Naive thymus-derived CD4-positive, alpha-beta T cell (primary cell): ENCODE measurements at regions not wholly inside any gene's neighbourhood (a gene's known extent, or its start where the extent isn't known, plus 50 kb on each side); places are given as distances from the start of the nearest gene placed in this dataset.

Experiments used
- ATAC-seq: fragments of 150-1000 bp; cut with Tn5 transposase; 2 replicates; pipeline ENCODE4 v1.10.0; 2021; ENCODE audit warnings: mild to moderate bottlenecking, moderate library complexity
- CTCF ChIA-PET: fragments of 350-600 bp; sonication (Branson Sonifier 250); formaldehyde crosslinking; loops from one replicate; lab custom pipeline; 2021; ENCODE audit warnings: antibody characterized with exemption; lab: Charles Lee
- POLR2A ChIA-PET: fragments of 350-600 bp; sonication (Branson Sonifier 250); formaldehyde crosslinking; loops from one replicate; lab custom pipeline; 2021; ENCODE audit warnings: antibody characterized with exemption, inconsistent platforms; lab: Charles Lee
- DNase-seq, 9 donors: peaks; one replicate each; pipeline versions ENCODE4 v3.0.0 to v3.0.0-alpha.2; 2020 to 2022; ENCODE audit warnings: mixed read lengths in 1 of 9
- H3K27ac ChIP-seq: one replicate; pipeline ENCODE4 v1.7.0; 2013; ENCODE audit warnings: mild to moderate bottlenecking, low read depth, low read length, moderate library complexity
- H3K27me3 ChIP-seq, 2 donors: one replicate each; pipeline ENCODE4 v1.7.0; 2013; ENCODE audit warnings: low read length in 2 of 2, mild to moderate bottlenecking in 2 of 2, moderate library complexity in 2 of 2; ENCODE audit not compliant: control insufficient read depth in 2 of 2, insufficient read depth in 2 of 2
- H3K36me3 ChIP-seq, 3 experiments: 1 replicate in 2 of 3; 2 replicates in 1 of 3; pipeline ENCODE4 v1.7.0; 2013; ENCODE audit warnings: low read length in 3 of 3, mild to moderate bottlenecking in 3 of 3, moderate library complexity in 1 of 3; ENCODE audit not compliant: insufficient read depth in 3 of 3, control insufficient read depth in 2 of 3
- H3K4me1 ChIP-seq, 2 donors: one replicate each; pipeline ENCODE4 v1.7.0; 2013; ENCODE audit warnings: low read length in 2 of 2, mild to moderate bottlenecking in 2 of 2, moderate library complexity in 1 of 2; ENCODE audit not compliant: control insufficient read depth in 2 of 2, insufficient read depth in 2 of 2
- H3K4me3 ChIP-seq: 2 replicates; pipeline ENCODE4 v1.7.0; 2013; ENCODE audit warnings: mild to moderate bottlenecking, low read length
- H3K9me3 ChIP-seq, 3 experiments: 1 replicate in 2 of 3; 2 replicates in 1 of 3; pipeline ENCODE4 v1.7.0; 2013; ENCODE audit warnings: low read length in 3 of 3; ENCODE audit not compliant: control insufficient read depth in 2 of 3
- H3K27ac Mint-ChIP-seq, 9 donors: one replicate each; pipeline ENCODE4 v1.8.0; 2020 to 2022; ENCODE audit warnings: mixed read lengths in 9 of 9, mild to moderate bottlenecking in 8 of 9, moderate library complexity in 5 of 9, inconsistent platforms in 2 of 9
- H3K27me3 Mint-ChIP-seq, 5 donors: one replicate each; pipeline ENCODE4 v1.8.0; 2021 to 2022; ENCODE audit warnings: mixed read lengths in 5 of 5, mild to moderate bottlenecking in 1 of 5
- H3K36me3 Mint-ChIP-seq, 5 donors: one replicate each; pipeline ENCODE4 v1.8.0; 2020 to 2022; ENCODE audit warnings: mixed read lengths in 5 of 5, mild to moderate bottlenecking in 3 of 5, inconsistent platforms in 1 of 5
- H3K4me1 Mint-ChIP-seq, 7 donors: one replicate each; pipeline ENCODE4 v1.8.0; 2020 to 2022; ENCODE audit warnings: mixed read lengths in 7 of 7, mild to moderate bottlenecking in 3 of 7, inconsistent platforms in 1 of 7
- H3K4me3 Mint-ChIP-seq, 10 donors: one replicate each; pipeline ENCODE4 v1.8.0; 2020 to 2022; ENCODE audit warnings: mild to moderate bottlenecking in 10 of 10, mixed read lengths in 10 of 10, moderate library complexity in 6 of 10, inconsistent platforms in 2 of 10
- H3K9me3 Mint-ChIP-seq, 11 donors: one replicate each; pipeline ENCODE4 v1.8.0; 2020 to 2022; ENCODE audit warnings: mixed read lengths in 11 of 11, mild to moderate bottlenecking in 4 of 11, inconsistent platforms in 1 of 11, moderate library complexity in 1 of 11
- intact Hi-C, 2 donors: fragments of 100-400 bp; cut with micrococcal nuclease; formaldehyde crosslinking; loops; one replicate each; pipeline ENCODE4 v1.15.1; 2023

GRCh38 chr5:91645347-91645746, 262.2 kb upstream of the ARRDC3 start:
- Mint-ChIP-seq H3K36me3 (peaks cover 0 to 5% (median 0%) of the 10 kb centered on the region in 5 donors), H3K27me3 (peaks cover 0 to 10% (median 7%) of the 10 kb centered on the region in 5 donors), H3K27ac (no peak overlapping the region), H3K4me3 (no peak overlapping the region), H3K4me1 (no peaks in the 10 kb centered on the region), H3K9me3 (peaks cover 0 to 8% (median under 1%) of the 10 kb centered on the region in 11 donors)
- Histone ChIP-seq H3K36me3 (no peaks in the 10 kb centered on the region), H3K4me3 (no peak overlapping the region), H3K4me1 (no peaks in the 10 kb centered on the region), H3K9me3 (no peaks in the 10 kb centered on the region), H3K27me3 (no peaks in the 10 kb centered on the region), H3K27ac (no peak overlapping the region)
- intact Hi-C loops: no loop called here
- ATAC-seq (no peak), DNase-seq (no peak)
- ChIA-PET CTCF (no interaction called here), POLR2A (no interaction called here)

- no peaks in the 10 kb centered on the region for H3K27me3 ChIP-seq
- H3K4me1 ChIP-seq: no peaks in the 10 kb centered on the region
- peaks cover 0 to 3% (median 0%) of the 10 kb centered on the region in 11 donors for H3K9me3 Mint-ChIP-seq
- no peak overlapping the region for H3K27ac ChIP-seq
- no peak overlapping the region for H3K27ac Mint-ChIP-seq
- no peak overlapping the region for H3K4me3 Mint-ChIP-seq
- H3K4me3 ChIP-seq: no peak overlapping the region
- CTCF ChIA-PET: no interaction called here
- no peaks in the 10 kb centered on the region for H3K9me3 ChIP-seq
- POLR2A ChIA-PET: no interaction called here
- ATAC-seq (no peak), DNase-seq (no peak)
- no peaks in the 10 kb centered on the region for H3K4me1 Mint-ChIP-seq
- intact Hi-C loops: loop anchor here in 1 of 2 donors (5.0 kb wide), 1 partner anchor 904 kb away; no protein-coding TSS in a partner anchor
- peaks cover 0 to 11% (median 5%) of the 10 kb centered on the region in 5 donors for H3K27me3 Mint-ChIP-seq
- no peaks in the 10 kb centered on the region for H3K36me3 Mint-ChIP-seq
- no peaks in the 10 kb centered on the region for H3K36me3 ChIP-seq
Measured at GRCh38 chr5:91643797-91644196, 260.7 kb upstream of the ARRDC3 start.

GRCh38 chr5:91642581-91642980, 259.5 kb upstream of the ARRDC3 start:
- H3K36me3 ChIP-seq: no peaks in the 10 kb centered on the region
- H3K27ac Mint-ChIP-seq: no peak overlapping the region
- no peaks in the 10 kb centered on the region for H3K4me1 Mint-ChIP-seq
- no peaks in the 10 kb centered on the region for H3K36me3 Mint-ChIP-seq
- no peak overlapping the region for H3K4me3 Mint-ChIP-seq
- H3K27ac ChIP-seq: no peak overlapping the region
- intact Hi-C loops: loop anchor here in 1 of 2 donors (5.0 kb wide), 1 partner anchor 905 kb away; no protein-coding TSS in a partner anchor
- H3K27me3 ChIP-seq: no peaks in the 10 kb centered on the region
- ATAC-seq: no peak
- H3K9me3 ChIP-seq: no peaks in the 10 kb centered on the region
- peaks cover 0 to 11% (median 4%) of the 10 kb centered on the region in 5 donors for H3K27me3 Mint-ChIP-seq
- peaks cover 0 to 2% (median 0%) of the 10 kb centered on the region in 11 donors for H3K9me3 Mint-ChIP-seq
- POLR2A ChIA-PET: no interaction called here
- no peaks in the 10 kb centered on the region for H3K4me1 ChIP-seq
- no peak for DNase-seq
- H3K4me3 ChIP-seq: no peak overlapping the region
- CTCF ChIA-PET: no interaction called here

GRCh38 chr5:91641730-91642350, 258.7 kb upstream of the ARRDC3 start:
- Histone ChIP-seq H3K4me1 (no peaks in the 10 kb centered on the region), H3K36me3 (no peaks in the 10 kb centered on the region), H3K4me3 (no peak overlapping the region), H3K27ac (no peak overlapping the region), H3K27me3 (no peaks in the 10 kb centered on the region), H3K9me3 (no peaks in the 10 kb centered on the region)
- intact Hi-C loops: loop anchor here (1.0 to 5.0 kb wide), 2 partner anchors 142 to 905 kb away; no protein-coding TSS in a partner anchor
- H3K9me3 Mint-ChIP-seq: peaks cover 0 to 2% (median 0%) of the 10 kb centered on the region in 11 donors
- no peak overlapping the region for H3K27ac Mint-ChIP-seq
- CTCF ChIA-PET: interaction anchor here (1.2 kb wide), 1 partner anchor 19 kb away, joined by 3 read pairs; no protein-coding TSS in a partner anchor
- H3K27me3 Mint-ChIP-seq: peaks cover 0 to 11% (median 4%) of the 10 kb centered on the region in 5 donors
- no peaks in the 10 kb centered on the region for H3K36me3 Mint-ChIP-seq
- POLR2A ChIA-PET: no interaction called here
- no peaks in the 10 kb centered on the region for H3K4me1 Mint-ChIP-seq
- DNase-seq: peak in 5 of 9 donors; percentile 1 to 27 (median 13)
- no peak overlapping the region for H3K4me3 Mint-ChIP-seq
- ATAC-seq: no peak

GRCh38 chr5:91639744-91640143, 256.6 kb upstream of the ARRDC3 start:
- no peak overlapping the region for H3K4me3 Mint-ChIP-seq
- POLR2A ChIA-PET: no interaction called here
- intact Hi-C loops: loop anchor here in 1 of 2 donors (5.0 kb wide), 1 partner anchor 908 kb away; no protein-coding TSS in a partner anchor
- Histone ChIP-seq H3K27ac (no peak overlapping the region), H3K4me3 (no peak overlapping the region), H3K4me1 (no peaks in the 10 kb centered on the region), H3K9me3 (no peaks in the 10 kb centered on the region), H3K27me3 (no peaks in the 10 kb centered on the region), H3K36me3 (no peaks in the 10 kb centered on the region)
- no peaks in the 10 kb centered on the region for H3K4me1 Mint-ChIP-seq
- H3K27ac Mint-ChIP-seq: no peak overlapping the region
- ATAC-seq: no peak
- DNase-seq: no peak
- peaks cover 0 to 11% (median 4%) of the 10 kb centered on the region in 5 donors for H3K27me3 Mint-ChIP-seq
- peaks cover 0 to 2% (median 0%) of the 10 kb centered on the region in 11 donors for H3K9me3 Mint-ChIP-seq
- CTCF ChIA-PET: no interaction called here
- no peaks in the 10 kb centered on the region for H3K36me3 Mint-ChIP-seq

GRCh38 chr5:91638010-91638409, 254.9 kb upstream of the ARRDC3 start:
- ATAC-seq (no peak), DNase-seq (no peak)
- no peaks in the 10 kb centered on the region for H3K4me1 Mint-ChIP-seq
- no peaks in the 10 kb centered on the region for H3K9me3 ChIP-seq
- no peak overlapping the region for H3K27ac ChIP-seq
- H3K27me3 Mint-ChIP-seq: peaks cover 0 to 11% (median 4%) of the 10 kb centered on the region in 5 donors
- H3K9me3 Mint-ChIP-seq: peaks cover 0 to 2% (median 0%) of the 10 kb centered on the region in 11 donors
- H3K27ac Mint-ChIP-seq: no peak overlapping the region
- POLR2A ChIA-PET: no interaction called here
- CTCF ChIA-PET: no interaction called here
- no peaks in the 10 kb centered on the region for H3K36me3 ChIP-seq
- intact Hi-C loops: no loop called here
- no peaks in the 10 kb centered on the region for H3K36me3 Mint-ChIP-seq
- H3K27me3 ChIP-seq: no peaks in the 10 kb centered on the region
- H3K4me3 Mint-ChIP-seq: no peak overlapping the region
- no peak overlapping the region for H3K4me3 ChIP-seq
- no peaks in the 10 kb centered on the region for H3K4me1 ChIP-seq
